ENCODE measurements at regions not wholly inside any gene's neighbourhood (a gene's known extent, or its start where the extent isn't known, plus 50 kb on each side); places are given as distances from the start of the nearest gene placed in this dataset.
A peak's percentile ranks its signal among the peaks of the same experiment; 100 is the strongest.

DNA sequence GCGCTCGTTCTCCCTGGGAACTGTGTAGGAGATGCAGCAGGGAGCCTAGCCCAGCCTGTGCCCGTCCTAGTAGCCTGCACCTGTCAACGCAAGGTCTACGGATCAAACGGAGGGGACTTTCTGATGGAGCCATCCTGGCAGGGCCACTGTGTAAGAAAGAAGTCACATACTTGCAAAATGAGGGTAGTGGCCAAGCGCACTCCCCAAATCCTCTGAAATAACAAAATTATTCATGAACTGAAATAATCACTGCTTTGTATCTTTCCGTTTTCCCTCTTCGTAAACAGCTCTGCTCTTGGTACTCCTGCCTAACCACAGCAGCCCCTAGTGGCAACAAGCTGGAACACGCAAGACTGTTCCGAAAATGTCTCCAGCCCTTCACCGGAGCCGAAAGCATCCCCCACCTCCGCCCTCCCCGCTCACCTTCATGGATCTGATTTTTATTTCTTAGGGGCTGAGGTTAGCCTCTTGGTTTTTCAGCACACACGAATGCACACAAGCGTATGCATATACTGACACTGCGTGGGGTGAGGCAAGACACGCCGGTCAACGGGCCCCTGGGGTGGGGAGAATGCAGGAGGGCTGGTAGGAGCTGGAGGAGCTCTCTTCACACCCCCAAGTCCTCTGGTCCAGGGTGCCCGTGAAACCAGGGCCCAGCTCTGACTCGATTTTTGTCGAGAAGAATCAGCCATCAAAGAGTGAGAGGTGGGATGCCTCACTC, 100.8 kb downstream of the ABCC12 start (continued):
- TF ChIP-seq, protein P1, sequence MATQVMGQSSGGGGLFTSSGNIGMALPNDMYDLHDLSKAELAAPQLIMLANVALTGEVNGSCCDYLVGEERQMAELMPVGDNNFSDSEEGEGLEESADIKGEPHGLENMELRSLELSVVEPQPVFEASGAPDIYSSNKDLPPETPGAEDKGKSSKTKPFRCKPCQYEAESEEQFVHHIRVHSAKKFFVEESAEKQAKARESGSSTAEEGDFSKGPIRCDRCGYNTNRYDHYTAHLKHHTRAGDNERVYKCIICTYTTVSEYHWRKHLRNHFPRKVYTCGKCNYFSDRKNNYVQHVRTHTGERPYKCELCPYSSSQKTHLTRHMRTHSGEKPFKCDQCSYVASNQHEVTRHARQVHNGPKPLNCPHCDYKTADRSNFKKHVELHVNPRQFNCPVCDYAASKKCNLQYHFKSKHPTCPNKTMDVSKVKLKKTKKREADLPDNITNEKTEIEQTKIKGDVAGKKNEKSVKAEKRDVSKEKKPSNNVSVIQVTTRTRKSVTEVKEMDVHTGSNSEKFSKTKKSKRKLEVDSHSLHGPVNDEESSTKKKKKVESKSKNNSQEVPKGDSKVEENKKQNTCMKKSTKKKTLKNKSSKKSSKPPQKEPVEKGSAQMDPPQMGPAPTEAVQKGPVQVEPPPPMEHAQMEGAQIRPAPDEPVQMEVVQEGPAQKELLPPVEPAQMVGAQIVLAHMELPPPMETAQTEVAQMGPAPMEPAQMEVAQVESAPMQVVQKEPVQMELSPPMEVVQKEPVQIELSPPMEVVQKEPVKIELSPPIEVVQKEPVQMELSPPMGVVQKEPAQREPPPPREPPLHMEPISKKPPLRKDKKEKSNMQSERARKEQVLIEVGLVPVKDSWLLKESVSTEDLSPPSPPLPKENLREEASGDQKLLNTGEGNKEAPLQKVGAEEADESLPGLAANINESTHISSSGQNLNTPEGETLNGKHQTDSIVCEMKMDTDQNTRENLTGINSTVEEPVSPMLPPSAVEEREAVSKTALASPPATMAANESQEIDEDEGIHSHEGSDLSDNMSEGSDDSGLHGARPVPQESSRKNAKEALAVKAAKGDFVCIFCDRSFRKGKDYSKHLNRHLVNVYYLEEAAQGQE (IDR thresholded peaks at IDR 0.05; ENCODE audit: borderline replicate concordance in 1 of 2, low read depth in 1 of 2, low read length in 2 of 2): no peak
- TF ChIP-seq, protein P2, sequence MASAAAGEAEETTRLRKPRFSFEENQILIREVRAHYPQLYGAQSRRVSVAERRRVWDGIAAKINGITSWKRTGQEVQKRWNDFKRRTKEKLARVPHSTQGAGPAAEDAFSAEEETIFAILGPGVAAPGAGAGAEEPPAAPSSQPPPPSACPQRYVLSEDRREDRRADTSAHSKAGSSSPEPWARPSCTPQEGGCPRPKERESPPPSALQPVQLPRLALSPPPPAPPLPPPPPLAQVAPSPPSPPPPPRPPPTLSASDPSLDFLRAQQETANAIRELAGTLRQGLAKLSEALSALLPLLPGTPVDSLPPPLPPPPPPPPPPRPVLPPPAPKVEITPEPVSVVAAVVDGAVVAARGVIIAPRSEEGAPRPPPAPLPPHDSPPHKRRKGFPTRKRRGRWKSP (CRISPR knock-in tag; IDR thresholded peaks at IDR 0.05): no peak
- TF ChIP-seq, protein P3, sequence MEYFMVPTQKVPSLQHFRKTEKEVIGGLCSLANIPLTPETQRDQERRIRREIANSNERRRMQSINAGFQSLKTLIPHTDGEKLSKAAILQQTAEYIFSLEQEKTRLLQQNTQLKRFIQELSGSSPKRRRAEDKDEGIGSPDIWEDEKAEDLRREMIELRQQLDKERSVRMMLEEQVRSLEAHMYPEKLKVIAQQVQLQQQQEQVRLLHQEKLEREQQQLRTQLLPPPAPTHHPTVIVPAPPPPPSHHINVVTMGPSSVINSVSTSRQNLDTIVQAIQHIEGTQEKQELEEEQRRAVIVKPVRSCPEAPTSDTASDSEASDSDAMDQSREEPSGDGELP (IDR thresholded peaks at IDR 0.05; ENCODE audit: borderline replicate concordance, low read depth): no peak
- no peak for TF ChIP-seq ZNF430 (CRISPR knock-in tag; IDR thresholded peaks at IDR 0.05)
- TF ChIP-seq, protein P4, sequence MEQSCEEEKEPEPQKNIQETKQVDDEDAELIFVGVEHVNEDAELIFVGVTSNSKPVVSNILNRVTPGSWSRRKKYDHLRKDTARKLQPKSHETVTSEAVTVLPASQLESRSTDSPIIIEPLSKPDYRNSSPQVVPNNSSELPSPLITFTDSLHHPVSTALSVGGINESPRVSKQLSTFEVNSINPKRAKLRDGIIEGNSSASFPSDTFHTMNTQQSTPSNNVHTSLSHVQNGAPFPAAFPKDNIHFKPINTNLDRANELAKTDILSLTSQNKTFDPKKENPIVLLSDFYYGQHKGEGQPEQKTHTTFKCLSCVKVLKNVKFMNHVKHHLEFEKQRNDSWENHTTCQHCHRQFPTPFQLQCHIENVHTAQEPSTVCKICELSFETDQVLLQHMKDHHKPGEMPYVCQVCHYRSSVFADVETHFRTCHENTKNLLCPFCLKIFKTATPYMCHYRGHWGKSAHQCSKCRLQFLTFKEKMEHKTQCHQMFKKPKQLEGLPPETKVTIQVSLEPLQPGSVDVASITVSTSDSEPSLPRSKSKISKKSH (CRISPR knock-in tag; IDR thresholded peaks at IDR 0.05; ENCODE audit: borderline replicate concordance): no peak
- TF ChIP-seq, protein P5, sequence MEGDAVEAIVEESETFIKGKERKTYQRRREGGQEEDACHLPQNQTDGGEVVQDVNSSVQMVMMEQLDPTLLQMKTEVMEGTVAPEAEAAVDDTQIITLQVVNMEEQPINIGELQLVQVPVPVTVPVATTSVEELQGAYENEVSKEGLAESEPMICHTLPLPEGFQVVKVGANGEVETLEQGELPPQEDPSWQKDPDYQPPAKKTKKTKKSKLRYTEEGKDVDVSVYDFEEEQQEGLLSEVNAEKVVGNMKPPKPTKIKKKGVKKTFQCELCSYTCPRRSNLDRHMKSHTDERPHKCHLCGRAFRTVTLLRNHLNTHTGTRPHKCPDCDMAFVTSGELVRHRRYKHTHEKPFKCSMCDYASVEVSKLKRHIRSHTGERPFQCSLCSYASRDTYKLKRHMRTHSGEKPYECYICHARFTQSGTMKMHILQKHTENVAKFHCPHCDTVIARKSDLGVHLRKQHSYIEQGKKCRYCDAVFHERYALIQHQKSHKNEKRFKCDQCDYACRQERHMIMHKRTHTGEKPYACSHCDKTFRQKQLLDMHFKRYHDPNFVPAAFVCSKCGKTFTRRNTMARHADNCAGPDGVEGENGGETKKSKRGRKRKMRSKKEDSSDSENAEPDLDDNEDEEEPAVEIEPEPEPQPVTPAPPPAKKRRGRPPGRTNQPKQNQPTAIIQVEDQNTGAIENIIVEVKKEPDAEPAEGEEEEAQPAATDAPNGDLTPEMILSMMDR (CRISPR knock-in tag; IDR thresholded peaks at IDR 0.05): peak; percentile 90
- no peak for TF ChIP-seq ZNF138 (CRISPR knock-in tag; IDR thresholded peaks at IDR 0.05; ENCODE audit: low read depth)
- no peak for TF ChIP-seq YY1 (IDR thresholded peaks at IDR 0.05; ENCODE audit: insufficient read depth, insufficient replicate concordance, low read depth, low read length)
- no peak for TF ChIP-seq HMG20B (CRISPR knock-in tag; conservative IDR thresholded peaks at IDR 0.05)
- no peak for TF ChIP-seq DRAP1 (CRISPR knock-in tag; IDR thresholded peaks at IDR 0.05)
- TF ChIP-seq ZNF776 (CRISPR knock-in tag; IDR thresholded peaks at IDR 0.05): 0 out of 2 replicates have a peak, but pooled peaks have one; percentile 46
- TF ChIP-seq ZMYM3 (CRISPR knock-in tag; IDR thresholded peaks at IDR 0.05): no peak
- TF ChIP-seq EZH2 (conservative IDR thresholded peaks at IDR 0.05; ENCODE audit: low read depth, low read length): no peak
- TF ChIP-seq ZNF563 (CRISPR knock-in tag; IDR thresholded peaks at IDR 0.05): no peak
- no peak; the same call in 1 of the 2 replicates for TF ChIP-seq PITX1 (CRISPR knock-in tag; IDR thresholded peaks at IDR 0.05)
- no peak for TF ChIP-seq ZNF17 (CRISPR knock-in tag; IDR thresholded peaks at IDR 0.05)
- TF ChIP-seq MEF2D (CRISPR knock-in tag; IDR thresholded peaks at IDR 0.05): no peak
- no peak for TF ChIP-seq BRD4 (CRISPR knock-in tag; IDR thresholded peaks at IDR 0.05)
- TF ChIP-seq SRSF1 (optimal IDR thresholded peaks at IDR 0.05; ENCODE audit: low read depth, low read length): no peak
- no peak for TF ChIP-seq ZNF816 (CRISPR knock-in tag; IDR thresholded peaks at IDR 0.05; ENCODE audit: borderline replicate concordance)
- no peak for TF ChIP-seq ZNF274 (CRISPR knock-in tag; IDR thresholded peaks at IDR 0.05)
